ENCODE measurements at regions not wholly inside any gene's neighbourhood (a gene's known extent, or its start where the extent isn't known, plus 50 kb on each side); places are given as distances from the start of the nearest gene placed in this dataset.

DNA sequence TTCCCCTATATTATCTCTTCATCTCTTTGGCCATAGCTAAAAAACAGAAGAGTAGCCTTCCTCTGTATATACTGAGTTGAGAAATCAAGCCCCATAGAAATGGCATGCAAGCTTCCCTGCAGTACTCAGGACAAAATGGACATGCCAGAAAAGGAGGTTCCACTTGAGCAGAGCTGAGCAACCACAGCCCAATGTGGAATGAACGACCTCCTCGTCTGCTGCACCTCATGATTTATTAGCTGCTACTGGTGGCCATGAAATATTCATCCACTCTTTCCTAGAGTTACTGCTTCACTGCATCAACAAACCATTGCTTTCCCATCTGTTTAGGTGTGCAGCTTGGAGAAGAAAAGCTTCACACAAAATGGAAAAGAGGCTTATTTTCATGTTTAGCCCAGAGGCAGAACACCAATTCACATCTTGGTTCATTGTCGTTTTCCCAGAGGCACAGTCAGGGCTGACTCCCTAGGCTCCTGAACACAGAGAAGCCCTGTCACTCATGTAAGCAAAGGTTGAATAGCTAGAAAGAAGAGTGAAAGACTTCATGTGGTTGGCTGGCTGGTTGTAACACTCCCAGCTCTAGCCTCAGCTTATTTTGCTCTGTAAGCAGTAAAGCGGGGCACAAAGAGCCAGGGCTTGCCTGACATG is 148.0 kb downstream of the TSEN15 start:
- TF ChIP-seq TCF4 (CRISPR knock-in tag; IDR thresholded peaks at IDR 0.05; ENCODE audit: borderline replicate concordance) (no peak), ZFP3 (CRISPR knock-in tag; IDR thresholded peaks at IDR 0.05) (no peak), OSR1 (CRISPR knock-in tag; IDR thresholded peaks at IDR 0.05) (no peak), ZNF565 (CRISPR knock-in tag; conservative IDR thresholded peaks at IDR 0.05; ENCODE audit: low read depth) (no peak), ZNF8 (CRISPR knock-in tag; IDR thresholded peaks at IDR 0.05) (no peak), ZNF70 (CRISPR knock-in tag; IDR thresholded peaks at IDR 0.05) (no peak), PPARA (CRISPR knock-in tag; IDR thresholded peaks at IDR 0.05; ENCODE audit: borderline replicate concordance) (no peak), ZFP30 (CRISPR knock-in tag; IDR thresholded peaks at IDR 0.05) (no peak)
- TF ChIP-seq, protein P1, sequence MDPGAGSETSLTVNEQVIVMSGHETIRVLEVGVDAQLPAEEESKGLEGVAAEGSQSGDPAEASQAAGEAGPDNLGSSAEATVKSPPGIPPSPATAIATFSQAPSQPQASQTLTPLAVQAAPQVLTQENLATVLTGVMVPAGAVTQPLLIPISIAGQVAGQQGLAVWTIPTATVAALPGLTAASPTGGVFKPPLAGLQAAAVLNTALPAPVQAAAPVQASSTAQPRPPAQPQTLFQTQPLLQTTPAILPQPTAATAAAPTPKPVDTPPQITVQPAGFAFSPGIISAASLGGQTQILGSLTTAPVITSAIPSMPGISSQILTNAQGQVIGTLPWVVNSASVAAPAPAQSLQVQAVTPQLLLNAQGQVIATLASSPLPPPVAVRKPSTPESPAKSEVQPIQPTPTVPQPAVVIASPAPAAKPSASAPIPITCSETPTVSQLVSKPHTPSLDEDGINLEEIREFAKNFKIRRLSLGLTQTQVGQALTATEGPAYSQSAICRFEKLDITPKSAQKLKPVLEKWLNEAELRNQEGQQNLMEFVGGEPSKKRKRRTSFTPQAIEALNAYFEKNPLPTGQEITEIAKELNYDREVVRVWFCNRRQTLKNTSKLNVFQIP (CRISPR knock-in tag; IDR thresholded peaks at IDR 0.05; ENCODE audit: borderline replicate concordance, low read depth): no peak
- TF ChIP-seq, protein P2, sequence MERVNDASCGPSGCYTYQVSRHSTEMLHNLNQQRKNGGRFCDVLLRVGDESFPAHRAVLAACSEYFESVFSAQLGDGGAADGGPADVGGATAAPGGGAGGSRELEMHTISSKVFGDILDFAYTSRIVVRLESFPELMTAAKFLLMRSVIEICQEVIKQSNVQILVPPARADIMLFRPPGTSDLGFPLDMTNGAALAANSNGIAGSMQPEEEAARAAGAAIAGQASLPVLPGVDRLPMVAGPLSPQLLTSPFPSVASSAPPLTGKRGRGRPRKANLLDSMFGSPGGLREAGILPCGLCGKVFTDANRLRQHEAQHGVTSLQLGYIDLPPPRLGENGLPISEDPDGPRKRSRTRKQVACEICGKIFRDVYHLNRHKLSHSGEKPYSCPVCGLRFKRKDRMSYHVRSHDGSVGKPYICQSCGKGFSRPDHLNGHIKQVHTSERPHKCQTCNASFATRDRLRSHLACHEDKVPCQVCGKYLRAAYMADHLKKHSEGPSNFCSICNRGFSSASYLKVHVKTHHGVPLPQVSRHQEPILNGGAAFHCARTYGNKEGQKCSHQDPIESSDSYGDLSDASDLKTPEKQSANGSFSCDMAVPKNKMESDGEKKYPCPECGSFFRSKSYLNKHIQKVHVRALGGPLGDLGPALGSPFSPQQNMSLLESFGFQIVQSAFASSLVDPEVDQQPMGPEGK (CRISPR knock-in tag; IDR thresholded peaks at IDR 0.05; ENCODE audit: borderline replicate concordance): no peak
- TF ChIP-seq, protein P3, sequence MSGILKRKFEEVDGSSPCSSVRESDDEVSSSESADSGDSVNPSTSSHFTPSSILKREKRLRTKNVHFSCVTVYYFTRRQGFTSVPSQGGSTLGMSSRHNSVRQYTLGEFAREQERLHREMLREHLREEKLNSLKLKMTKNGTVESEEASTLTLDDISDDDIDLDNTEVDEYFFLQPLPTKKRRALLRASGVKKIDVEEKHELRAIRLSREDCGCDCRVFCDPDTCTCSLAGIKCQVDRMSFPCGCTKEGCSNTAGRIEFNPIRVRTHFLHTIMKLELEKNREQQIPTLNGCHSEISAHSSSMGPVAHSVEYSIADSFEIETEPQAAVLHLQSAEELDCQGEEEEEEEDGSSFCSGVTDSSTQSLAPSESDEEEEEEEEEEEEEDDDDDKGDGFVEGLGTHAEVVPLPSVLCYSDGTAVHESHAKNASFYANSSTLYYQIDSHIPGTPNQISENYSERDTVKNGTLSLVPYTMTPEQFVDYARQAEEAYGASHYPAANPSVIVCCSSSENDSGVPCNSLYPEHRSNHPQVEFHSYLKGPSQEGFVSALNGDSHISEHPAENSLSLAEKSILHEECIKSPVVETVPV (CRISPR knock-in tag; IDR thresholded peaks at IDR 0.05): no peak

Measured in SK-N-SH treated with all-trans-retinoic acid at 6 μM for 48 hours (cell line).